HG02678 (cell line): ENCODE measurements at regions not wholly inside any gene's neighbourhood (a gene's known extent, or its start where the extent isn't known, plus 50 kb on each side); places are given as distances from the start of the nearest gene placed in this dataset.

ENCODE experiments used
- ATAC-seq: cut with Tn5 transposase; IDR thresholded peaks from one replicate; pipeline ENCODE4 v1.9.1; 2021; ENCODE audit warnings: mild to moderate bottlenecking, moderate library complexity; ENCODE audit not compliant: unreplicated experiment

GRCh38 chr16:5446623-5447240 is 349.1 kb upstream of the EEF2KMT start:
- ATAC-seq, result no peak

GRCh38 chr16:5444189-5444588 is 346.6 kb upstream of the EEF2KMT start:
- ATAC-seq, result no peak

- no peak for ATAC-seq
These were observed 345.4 kb upstream of the EEF2KMT start for GRCh38 chr16:5442986-5443385.

- ATAC-seq, result no peak
These were observed 344.5 kb upstream of the EEF2KMT start for GRCh38 chr16:5442054-5442453.

GRCh38 chr16:5438591-5438990 is 341.0 kb upstream of the EEF2KMT start:
- ATAC-seq, result no peak

GRCh38 chr16:5433587-5433986 is 336.0 kb upstream of the EEF2KMT start:
- no peak for ATAC-seq

- ATAC-seq, result no peak
These were observed 334.6 kb upstream of the EEF2KMT start for GRCh38 chr16:5432166-5432565.

- no peak for ATAC-seq
These were observed 333.0 kb upstream of the EEF2KMT start for GRCh38 chr16:5430598-5430997.

GRCh38 chr16:5428932-5429331 is 331.3 kb upstream of the EEF2KMT start:
- ATAC-seq, result no peak

GRCh38 chr16:5427571-5427970 is 330.0 kb upstream of the EEF2KMT start:
- ATAC-seq, result no peak

- no peak for ATAC-seq
These were observed 325.3 kb upstream of the EEF2KMT start for GRCh38 chr16:5422643-5423496.

- no peak for ATAC-seq
These were observed 324.5 kb upstream of the EEF2KMT start for GRCh38 chr16:5422047-5422446.

GRCh38 chr16:5416013-5416412 is 318.4 kb upstream of the EEF2KMT start:
- no peak for ATAC-seq

- ATAC-seq, result no peak
These were observed 317.5 kb upstream of the EEF2KMT start for GRCh38 chr16:5415123-5415522.

- ATAC-seq, result no peak
These were observed 315.1 kb upstream of the EEF2KMT start for GRCh38 chr16:5412731-5413130.

- ATAC-seq, result no peak
These were observed 300.6 kb upstream of the EEF2KMT start for GRCh38 chr16:5398203-5398602.

- no peak for ATAC-seq
These were observed 299.3 kb upstream of the EEF2KMT start for GRCh38 chr16:5396880-5397279.

- ATAC-seq, result no peak
These were observed 295.5 kb upstream of the EEF2KMT start for GRCh38 chr16:5393070-5393469.

- ATAC-seq, result no peak
These were observed 289.4 kb upstream of the EEF2KMT start for GRCh38 chr16:5386989-5387388.

- ATAC-seq, result no peak
These were observed 288.2 kb upstream of the EEF2KMT start for GRCh38 chr16:5385811-5386210.

- no peak for ATAC-seq
These were observed 287.5 kb upstream of the EEF2KMT start for GRCh38 chr16:5385115-5385514.

- no peak for ATAC-seq
These were observed 286.1 kb upstream of the EEF2KMT start for GRCh38 chr16:5383737-5384136.
